RWPE2 (cell line): ENCODE measurements at regions not wholly inside any gene's neighbourhood (a gene's known extent, or its start where the extent isn't known, plus 50 kb on each side); places are given as distances from the start of the nearest gene placed in this dataset.

Experiments
- ATAC-seq: fragments of 200-7000 bp; cut with Tn5 transposase; 3 replicates; pipeline ENCODE4 v1.9.1; 2021; ENCODE audit warnings: low read depth
- DNase-seq: peaks from one replicate; pipeline ENCODE4 v3.0.0-alpha.2; 2020; ENCODE audit warnings: low spot score
- H3K27ac ChIP-seq: fragments of 450-650 bp; 2 replicates; pipeline ENCODE4 v1.5.1; 2017; ENCODE audit warnings: mild to moderate bottlenecking; ENCODE audit not compliant: poor library complexity, severe bottlenecking
- H3K27me3 ChIP-seq: fragments of 250-450 bp; sonication (Bioruptor Pico); 2 replicates; pipeline ENCODE4 v1.5.1; 2021; ENCODE audit warnings: mild to moderate bottlenecking, moderate library complexity; ENCODE audit not compliant: insufficient read depth, poor library complexity, severe bottlenecking
- H3K36me3 ChIP-seq: fragments of 250-450 bp; sonication (Bioruptor Pico); 2 replicates; pipeline ENCODE4 v1.5.1; 2020; ENCODE audit warnings: low read depth, mild to moderate bottlenecking, moderate library complexity
- H3K4me1 ChIP-seq: fragments of 250-450 bp; sonication (Bioruptor Pico); 2 replicates; pipeline ENCODE4 v1.5.1; 2021; ENCODE audit warnings: mild to moderate bottlenecking, moderate library complexity; ENCODE audit not compliant: insufficient read depth, poor library complexity, severe bottlenecking
- H3K4me3 ChIP-seq: fragments of 250-450 bp; sonication (Bioruptor Pico); 2 replicates; pipeline ENCODE4 v1.5.1; 2021; ENCODE audit warnings: mild to moderate bottlenecking, moderate library complexity; ENCODE audit not compliant: severe bottlenecking
- H3K9me3 ChIP-seq: fragments of 250-450 bp; sonication (Bioruptor Pico); 2 replicates; pipeline ENCODE4 v1.5.1; 2021; ENCODE audit warnings: mild to moderate bottlenecking, moderate library complexity; ENCODE audit not compliant: severe bottlenecking
- TF ChIP-seq, protein P1 (sequence below): fragments of 450-650 bp; IDR thresholded peaks from one replicate; pipeline ENCODE4 v1.5.1; 2017; ENCODE audit warnings: mild to moderate bottlenecking, moderate library complexity; ENCODE audit not compliant: poor library complexity, severe bottlenecking

DNA sequence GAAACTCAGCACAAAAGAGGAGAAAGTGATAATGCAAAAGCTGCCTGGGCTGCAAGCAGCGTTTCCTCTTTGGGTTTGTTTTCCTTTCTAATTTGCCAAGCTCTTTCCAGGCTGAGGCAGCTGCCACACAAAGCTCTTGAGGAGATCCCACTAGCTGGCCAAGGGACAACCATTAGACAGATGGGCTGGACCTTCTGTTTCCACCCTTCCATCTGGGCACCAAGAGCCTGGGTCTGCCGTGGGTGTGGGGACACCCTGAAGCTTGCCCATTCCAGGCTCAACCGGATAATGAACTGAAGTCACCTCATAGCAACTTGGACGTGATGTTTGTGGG is 194.6 kb upstream of the C1QTNF7 start:
- Histone ChIP-seq H3K9me3 (no peaks in the 10 kb centered on the region), H3K4me3 (no peak overlapping the region), H3K36me3 (no peaks in the 10 kb centered on the region), H3K27me3 (no peaks in the 10 kb centered on the region), H3K4me1 (peaks cover 12% of the 10 kb centered on the region), H3K27ac (no peak overlapping the region)
- ATAC-seq (no peak), DNase-seq (no peak)
- TF ChIP-seq, protein P1, sequence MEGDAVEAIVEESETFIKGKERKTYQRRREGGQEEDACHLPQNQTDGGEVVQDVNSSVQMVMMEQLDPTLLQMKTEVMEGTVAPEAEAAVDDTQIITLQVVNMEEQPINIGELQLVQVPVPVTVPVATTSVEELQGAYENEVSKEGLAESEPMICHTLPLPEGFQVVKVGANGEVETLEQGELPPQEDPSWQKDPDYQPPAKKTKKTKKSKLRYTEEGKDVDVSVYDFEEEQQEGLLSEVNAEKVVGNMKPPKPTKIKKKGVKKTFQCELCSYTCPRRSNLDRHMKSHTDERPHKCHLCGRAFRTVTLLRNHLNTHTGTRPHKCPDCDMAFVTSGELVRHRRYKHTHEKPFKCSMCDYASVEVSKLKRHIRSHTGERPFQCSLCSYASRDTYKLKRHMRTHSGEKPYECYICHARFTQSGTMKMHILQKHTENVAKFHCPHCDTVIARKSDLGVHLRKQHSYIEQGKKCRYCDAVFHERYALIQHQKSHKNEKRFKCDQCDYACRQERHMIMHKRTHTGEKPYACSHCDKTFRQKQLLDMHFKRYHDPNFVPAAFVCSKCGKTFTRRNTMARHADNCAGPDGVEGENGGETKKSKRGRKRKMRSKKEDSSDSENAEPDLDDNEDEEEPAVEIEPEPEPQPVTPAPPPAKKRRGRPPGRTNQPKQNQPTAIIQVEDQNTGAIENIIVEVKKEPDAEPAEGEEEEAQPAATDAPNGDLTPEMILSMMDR = no peak

DNA sequence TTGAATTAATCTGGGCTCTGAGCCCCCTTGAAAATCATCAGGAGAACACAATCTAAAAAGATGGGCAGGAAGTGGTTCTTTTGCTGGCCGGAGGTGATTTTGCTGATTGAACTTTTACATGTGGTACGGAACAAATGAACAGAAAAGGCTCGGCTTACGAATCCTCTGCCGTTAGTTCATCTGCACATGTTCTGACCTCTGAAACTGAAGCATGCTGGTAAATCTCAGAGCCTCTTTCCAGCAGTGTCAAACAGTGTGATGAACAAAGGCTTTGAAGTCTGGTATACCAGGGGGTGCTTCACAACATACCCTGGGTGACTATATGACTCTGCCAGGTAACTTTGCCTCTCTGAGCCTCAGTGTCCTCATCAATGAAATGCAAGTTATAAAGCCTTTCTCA is 194.2 kb upstream of the C1QTNF7 start:
- no peak for DNase-seq
- Histone ChIP-seq H3K9me3 (no peaks in the 10 kb centered on the region), H3K27me3 (no peaks in the 10 kb centered on the region), H3K36me3 (no peaks in the 10 kb centered on the region), H3K27ac (peak overlapping the region; percentile 67), H3K4me3 (no peak overlapping the region), H3K4me1 (peaks cover 12% of the 10 kb centered on the region)
- ATAC-seq = no peak
- TF ChIP-seq, protein P1 = no peak

DNA sequence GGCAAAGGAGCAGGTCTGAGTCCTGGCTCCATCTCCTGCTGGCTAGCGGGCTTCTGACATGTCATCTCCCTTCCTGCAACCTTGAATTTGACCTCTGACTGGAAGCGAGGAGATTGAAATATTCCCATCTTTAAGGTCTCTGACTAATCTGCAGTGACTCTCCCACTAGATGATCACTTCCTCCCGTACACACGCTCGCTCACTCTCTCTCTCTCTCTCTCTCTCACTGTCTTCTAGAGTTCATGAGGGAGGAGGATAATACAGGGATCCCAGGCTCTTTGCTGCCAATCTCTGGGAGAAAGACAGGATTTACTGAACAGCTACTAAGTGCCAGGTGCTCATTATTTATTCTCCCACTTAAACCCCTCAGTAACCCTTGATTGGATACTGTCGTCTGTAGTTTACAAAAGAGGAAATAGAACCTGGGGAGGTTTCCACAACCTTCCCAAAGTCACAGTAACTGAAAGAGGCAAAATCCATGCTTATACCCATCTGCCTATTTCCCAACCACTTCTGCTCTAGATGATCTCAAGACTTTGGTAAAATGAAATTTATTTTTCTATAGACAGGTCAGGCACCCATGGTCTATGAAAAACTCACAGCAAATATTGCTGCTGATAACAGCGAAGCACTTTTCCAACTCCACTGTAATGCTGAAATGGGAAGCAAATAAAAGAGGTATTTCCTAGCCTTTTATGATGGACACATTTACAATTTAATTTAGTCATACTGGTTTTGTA is 193.5 kb upstream of the C1QTNF7 start:
- Histone ChIP-seq H3K36me3 (no peaks in the 10 kb centered on the region), H3K4me3 (no peak overlapping the region), H3K27ac (peak overlapping the region; percentile 67), H3K27me3 (no peaks in the 10 kb centered on the region), H3K4me1 (peaks cover 12% of the 10 kb centered on the region), H3K9me3 (no peaks in the 10 kb centered on the region)
- ATAC-seq (peak; percentile 74), DNase-seq (no peak)
- TF ChIP-seq, protein P1 = no peak

DNA sequence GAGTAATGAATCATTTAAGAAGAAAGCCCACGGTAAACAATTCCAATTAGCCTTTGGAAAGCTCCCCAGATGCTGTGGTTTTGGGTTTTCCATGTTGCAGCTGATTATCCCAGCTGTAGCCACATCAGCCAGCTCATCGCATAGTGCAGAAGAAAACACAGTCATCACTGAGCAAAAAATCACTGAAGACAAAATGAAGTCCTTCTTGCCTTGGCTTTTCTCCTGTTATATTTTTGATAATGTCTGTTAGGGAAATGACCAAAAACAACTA is 193.0 kb upstream of the C1QTNF7 start:
- H3K27me3 ChIP-seq = no peaks in the 10 kb centered on the region
- no peak for DNase-seq
- H3K27ac ChIP-seq = peak overlapping the region; percentile 67
- no peaks in the 10 kb centered on the region for H3K36me3 ChIP-seq
- H3K4me1 ChIP-seq = peaks cover 12% of the 10 kb centered on the region
- no peak overlapping the region for H3K4me3 ChIP-seq
- TF ChIP-seq, protein P1 = no peak
- peak; percentile 80 for ATAC-seq
- no peaks in the 10 kb centered on the region for H3K9me3 ChIP-seq

DNA sequence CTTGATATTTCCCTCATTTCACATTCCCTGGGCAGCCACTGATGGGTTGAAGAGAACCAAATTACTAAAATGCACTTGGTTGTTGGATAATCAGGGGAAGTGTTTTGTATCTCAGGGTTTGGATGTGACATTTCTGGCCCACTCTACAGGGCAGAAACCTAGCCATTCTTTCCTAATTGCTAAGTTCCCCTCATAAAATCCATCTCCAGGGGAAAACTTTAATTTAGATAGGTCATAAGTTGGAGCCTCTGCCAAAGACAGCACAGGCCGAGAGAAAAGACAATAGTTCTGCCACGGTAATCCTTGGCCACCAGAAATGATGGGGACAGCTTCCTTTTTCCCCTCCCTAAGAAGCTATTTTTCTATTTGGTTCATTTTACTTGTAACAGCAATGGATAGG is 192.7 kb upstream of the C1QTNF7 start:
- Histone ChIP-seq H3K27ac (peak overlapping the region; percentile 67), H3K9me3 (no peaks in the 10 kb centered on the region), H3K27me3 (no peaks in the 10 kb centered on the region), H3K4me3 (no peak overlapping the region), H3K4me1 (peaks cover 12% of the 10 kb centered on the region), H3K36me3 (no peaks in the 10 kb centered on the region)
- ATAC-seq (no peak), DNase-seq (no peak)
- TF ChIP-seq, protein P1 = no peak
